Esophagus squamous epithelium (tissue), 4 donors: ENCODE measurements at regions not wholly inside any gene's neighbourhood (a gene's known extent, or its start where the extent isn't known, plus 50 kb on each side); places are given as distances from the start of the nearest gene placed in this dataset.

Experiments
- POLR2A ChIP-seq, 4 donors: fragments of 450-650 bp; IDR thresholded peaks; one replicate each; pipeline ENCODE4 v1.6.1; 2017; ENCODE audit warnings: antibody characterized with exemption in 4 of 4, mild to moderate bottlenecking in 4 of 4, moderate library complexity in 3 of 4
- TF ChIP-seq, protein P1 (sequence below), 6 experiments: fragments of 450-650 bp in 4 of 6; fragments of 200-600 bp in 2 of 6; sonication (generic) in 2 of 6; IDR thresholded peaks; one replicate each; pipeline ENCODE4 v1.5.1; 2016 to 2019; ENCODE audit warnings: antibody characterized with exemption in 6 of 6, mild to moderate bottlenecking in 4 of 6, moderate library complexity in 4 of 6

DNA sequence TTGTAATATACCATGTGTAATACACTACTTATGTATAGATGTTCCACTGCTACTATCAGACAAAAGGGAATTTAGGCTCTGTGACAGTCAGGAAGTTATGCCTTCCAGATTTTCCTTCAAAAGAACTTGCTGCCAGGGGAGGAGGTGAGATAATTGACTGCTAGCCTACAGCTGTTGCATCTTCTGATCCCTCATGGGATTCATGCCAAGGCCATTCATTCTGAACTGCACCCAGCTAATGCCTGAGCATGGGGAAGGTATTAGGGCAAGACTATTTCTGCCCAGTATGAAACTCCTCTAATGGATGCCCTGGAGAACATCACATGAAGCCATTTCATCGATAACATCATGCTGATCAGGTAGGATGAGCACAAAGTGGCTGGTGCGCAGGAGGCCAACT, 746.5 kb upstream of the ZNF608 start:
- TF ChIP-seq, protein P1, sequence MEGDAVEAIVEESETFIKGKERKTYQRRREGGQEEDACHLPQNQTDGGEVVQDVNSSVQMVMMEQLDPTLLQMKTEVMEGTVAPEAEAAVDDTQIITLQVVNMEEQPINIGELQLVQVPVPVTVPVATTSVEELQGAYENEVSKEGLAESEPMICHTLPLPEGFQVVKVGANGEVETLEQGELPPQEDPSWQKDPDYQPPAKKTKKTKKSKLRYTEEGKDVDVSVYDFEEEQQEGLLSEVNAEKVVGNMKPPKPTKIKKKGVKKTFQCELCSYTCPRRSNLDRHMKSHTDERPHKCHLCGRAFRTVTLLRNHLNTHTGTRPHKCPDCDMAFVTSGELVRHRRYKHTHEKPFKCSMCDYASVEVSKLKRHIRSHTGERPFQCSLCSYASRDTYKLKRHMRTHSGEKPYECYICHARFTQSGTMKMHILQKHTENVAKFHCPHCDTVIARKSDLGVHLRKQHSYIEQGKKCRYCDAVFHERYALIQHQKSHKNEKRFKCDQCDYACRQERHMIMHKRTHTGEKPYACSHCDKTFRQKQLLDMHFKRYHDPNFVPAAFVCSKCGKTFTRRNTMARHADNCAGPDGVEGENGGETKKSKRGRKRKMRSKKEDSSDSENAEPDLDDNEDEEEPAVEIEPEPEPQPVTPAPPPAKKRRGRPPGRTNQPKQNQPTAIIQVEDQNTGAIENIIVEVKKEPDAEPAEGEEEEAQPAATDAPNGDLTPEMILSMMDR (IDR thresholded peaks at IDR 0.05): no peak
- no peak for TF ChIP-seq POLR2A (IDR thresholded peaks at IDR 0.05)
